ENCODE measurements at regions not wholly inside any gene's neighbourhood (a gene's known extent, or its start where the extent isn't known, plus 50 kb on each side); places are given as distances from the start of the nearest gene placed in this dataset.

GRCh38 chr5:74952406-74952805 lies 86.2 kb upstream of the FAM169A start:
- TF ChIP-seq ZFX (IDR thresholded peaks at IDR 0.05; ENCODE audit: borderline replicate concordance) (no peak), CTCF (IDR thresholded peaks at IDR 0.05) (no peak)
